Left kidney (tissue), 1 donor: ENCODE measurements at regions not wholly inside any gene's neighbourhood (a gene's known extent, or its start where the extent isn't known, plus 50 kb on each side); places are given as distances from the start of the nearest gene placed in this dataset.
"Not testable (repeated sequence)": the region's sequence is repeated elsewhere in the genome, so short reads cannot be mapped to it uniquely, and the experiment has no call there.

ENCODE experiments used
- DNase-seq: peaks from one replicate; pipeline ENCODE4 v3.0.0-alpha.2; 2013

DNA sequence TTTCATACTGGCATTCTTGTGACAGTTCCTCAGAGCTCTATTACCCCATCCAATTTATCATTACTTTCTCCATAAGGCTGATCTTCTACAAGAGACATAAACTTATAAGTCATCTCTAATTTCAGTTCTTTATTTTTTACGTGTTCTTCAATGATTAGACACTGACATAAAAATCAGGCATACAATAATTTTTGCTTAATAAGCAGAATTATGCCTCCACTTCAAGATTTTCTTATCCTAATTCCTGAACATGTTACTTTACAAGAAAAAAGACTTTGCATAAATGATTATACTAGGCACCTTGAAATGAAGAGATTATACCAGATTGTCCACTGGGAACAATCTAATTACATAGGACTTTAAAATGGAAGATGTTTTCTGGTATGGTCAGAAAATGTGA, 1304.5 kb upstream of the SLC39A10 start:
- DNase-seq, result no peak

DNA sequence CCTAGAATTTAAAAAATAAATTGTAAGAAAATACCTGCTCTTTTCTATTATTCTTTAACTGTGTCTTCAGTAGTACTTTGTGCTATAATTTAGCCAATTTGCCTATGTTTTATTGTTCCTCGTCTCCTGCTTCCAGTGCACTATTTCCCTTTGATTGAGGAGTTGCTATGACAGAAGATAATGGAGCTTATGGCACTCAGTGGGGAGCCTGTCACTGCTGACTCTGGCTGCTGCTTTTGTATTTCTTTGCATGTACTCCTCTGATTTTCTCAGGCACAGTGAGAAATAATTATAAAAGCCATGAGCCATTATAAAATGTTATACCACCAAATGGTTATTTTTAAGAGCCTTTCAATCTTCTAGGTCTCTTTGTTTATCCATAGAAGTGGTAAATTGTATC, 1310.8 kb upstream of the SLC39A10 start:
- no peak for DNase-seq

DNA sequence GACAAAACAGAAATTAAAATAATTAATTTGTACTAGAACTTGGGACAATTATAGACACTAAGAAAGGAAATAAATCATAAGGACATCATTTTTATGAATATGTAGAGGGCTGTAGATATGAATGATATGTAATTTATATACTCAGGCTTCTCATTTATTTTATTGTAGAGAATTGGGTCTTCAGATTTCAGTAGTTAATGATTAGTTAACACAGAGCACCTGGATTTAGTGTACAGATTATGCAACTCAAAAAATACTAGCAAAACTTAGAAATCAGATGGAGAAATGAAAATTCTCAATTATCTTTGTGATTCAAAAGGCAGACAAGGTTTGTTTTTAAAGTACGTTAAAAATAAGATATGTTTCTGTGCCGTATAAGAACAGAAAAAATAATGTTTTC, 1311.7 kb upstream of the SLC39A10 start:
- no peak for DNase-seq

DNA sequence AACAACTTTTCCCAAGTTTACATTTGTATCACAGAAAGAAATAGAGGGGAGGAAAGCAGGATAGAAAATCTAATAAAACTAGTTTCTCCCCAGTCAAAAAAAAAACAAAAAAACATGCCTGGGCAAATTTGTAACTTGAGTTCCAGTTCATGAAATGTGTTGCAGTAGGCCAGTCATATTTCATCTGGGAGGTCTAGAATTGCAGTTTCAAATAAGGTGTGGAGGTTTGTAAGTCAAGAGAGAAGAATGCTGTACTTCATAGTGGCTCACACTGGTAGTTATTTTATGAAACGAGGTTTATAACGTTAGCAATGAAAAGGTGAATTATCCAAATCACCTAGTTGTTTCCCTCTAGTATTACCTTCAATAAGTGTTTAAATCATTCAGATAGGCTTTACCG, 1313.9 kb upstream of the SLC39A10 start:
- no peak for DNase-seq

DNA sequence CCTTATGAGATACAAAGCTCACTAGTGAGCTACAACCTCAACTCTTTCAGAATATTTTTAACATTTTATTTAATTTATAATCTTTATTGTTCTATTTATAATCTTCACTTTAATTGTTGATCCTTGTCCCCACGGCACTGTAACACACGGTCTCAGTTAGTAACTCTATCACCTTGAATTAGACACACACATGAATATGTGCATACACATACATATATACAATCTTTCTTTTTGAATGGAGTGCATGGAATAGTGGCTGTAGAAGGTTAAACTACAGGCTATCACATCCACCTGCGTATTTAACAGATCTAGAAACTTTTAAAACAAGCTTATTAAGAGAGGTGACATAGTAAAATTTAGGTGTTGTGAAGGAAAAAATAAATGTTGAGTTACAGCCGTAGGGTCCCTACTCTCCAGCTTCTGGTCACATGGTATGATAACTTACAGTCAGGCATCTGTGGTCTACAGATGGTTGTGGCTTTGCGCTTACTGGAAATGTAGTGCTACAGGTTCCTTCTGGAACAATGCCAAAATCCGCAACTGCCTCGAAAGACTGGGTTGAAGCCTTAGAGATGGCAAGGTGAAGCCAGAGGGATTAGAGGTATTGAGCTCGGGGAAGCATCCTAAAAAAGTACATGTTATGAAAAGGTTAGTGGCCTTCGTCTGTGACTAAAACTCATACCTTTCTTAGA, 1324.1 kb upstream of the SLC39A10 start:
- DNase-seq, result no peak

DNA sequence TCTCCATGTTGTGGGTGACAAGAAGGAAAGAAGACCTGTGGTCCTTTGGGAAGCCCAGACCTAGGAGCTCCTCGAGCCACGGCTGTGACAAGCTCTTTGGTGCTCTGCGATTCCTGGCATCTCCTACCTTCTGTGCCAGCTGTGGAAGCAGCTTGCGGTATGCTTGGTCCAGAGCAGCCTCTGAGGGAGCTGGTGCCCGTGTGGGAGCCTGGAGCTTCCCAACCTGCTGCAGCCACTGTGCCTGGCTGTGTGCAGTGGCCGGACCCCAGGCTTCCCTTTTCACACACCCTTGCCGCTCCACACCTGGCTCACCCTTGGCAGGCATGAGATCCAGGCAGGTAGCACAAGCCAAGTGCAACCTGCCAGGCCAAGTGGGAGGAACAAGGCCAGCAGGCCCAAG, 1328.6 kb upstream of the SLC39A10 start:
- no peak for DNase-seq

DNA sequence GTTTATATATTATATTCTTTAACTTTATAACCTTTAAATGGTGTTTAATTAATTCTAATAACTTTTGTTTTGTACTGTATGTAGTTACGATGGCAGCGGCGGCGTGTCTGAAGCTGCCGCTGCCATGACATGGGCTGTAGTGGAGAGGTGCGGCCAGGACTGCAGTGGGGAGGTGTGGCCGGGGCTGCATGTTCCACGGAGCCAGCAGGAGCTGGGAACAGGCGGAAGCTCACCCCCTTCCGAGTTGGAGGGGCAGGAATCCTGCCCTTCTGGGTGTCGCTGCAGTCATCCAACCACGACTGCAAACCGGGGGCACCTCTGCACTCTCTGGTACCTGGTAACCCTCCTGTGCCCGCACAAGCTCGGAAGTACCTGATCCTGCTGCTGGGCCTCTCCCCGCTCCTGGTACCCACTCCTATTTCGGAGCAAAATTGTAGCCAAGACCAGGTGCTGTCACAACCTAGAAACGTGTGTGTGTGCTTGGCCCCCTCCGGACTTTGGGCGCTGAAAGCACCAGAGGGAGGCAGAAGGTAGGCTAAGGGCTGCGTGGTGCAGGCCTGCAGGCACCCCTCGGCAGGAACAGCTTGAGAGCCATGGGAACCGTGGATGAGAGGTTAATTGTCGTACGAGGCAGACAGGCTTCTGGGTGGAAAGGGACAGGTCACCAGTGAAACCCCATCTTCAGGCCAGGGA, 1329.7 kb upstream of the SLC39A10 start:
- DNase-seq, result no peak

DNA sequence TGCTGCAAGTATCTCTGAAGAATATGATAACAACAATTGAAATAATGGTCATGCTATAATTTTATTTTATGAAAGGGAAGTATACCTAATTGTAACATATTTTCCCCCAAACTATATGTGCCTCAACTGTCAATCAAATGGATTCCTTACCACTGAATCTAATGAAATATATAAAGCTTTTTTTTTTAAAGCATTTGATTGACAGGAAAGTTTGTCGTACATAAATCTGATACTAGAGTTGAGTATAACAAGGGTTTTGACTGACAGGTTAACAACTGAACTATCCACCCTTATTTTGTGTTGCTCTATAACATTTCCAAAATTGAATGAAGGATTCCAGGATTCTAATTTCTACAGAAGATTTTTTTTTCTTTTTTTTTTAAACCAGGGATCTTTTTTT, 1333.3 kb upstream of the SLC39A10 start:
- DNase-seq, result no peak

DNA sequence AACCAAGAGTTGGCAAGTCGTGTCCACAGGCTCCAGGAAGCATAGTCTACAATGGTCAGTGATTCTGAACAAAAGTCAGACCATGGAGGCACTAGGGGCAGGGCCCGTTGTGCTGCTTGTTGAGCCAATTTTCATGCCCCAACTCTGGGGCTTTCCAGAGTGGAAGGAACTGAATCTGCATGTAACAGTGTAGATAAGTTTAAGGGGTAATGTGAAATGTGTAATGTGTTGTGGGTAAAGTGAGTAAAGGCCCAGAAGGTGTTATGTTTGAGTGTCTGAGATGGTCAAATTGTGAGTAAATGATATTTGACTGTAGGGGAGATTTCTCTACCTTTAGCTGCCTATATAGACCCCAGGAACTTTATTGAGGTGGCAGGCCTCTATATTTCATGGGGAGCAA, 1336.5 kb upstream of the SLC39A10 start:
- no peak for DNase-seq

DNA sequence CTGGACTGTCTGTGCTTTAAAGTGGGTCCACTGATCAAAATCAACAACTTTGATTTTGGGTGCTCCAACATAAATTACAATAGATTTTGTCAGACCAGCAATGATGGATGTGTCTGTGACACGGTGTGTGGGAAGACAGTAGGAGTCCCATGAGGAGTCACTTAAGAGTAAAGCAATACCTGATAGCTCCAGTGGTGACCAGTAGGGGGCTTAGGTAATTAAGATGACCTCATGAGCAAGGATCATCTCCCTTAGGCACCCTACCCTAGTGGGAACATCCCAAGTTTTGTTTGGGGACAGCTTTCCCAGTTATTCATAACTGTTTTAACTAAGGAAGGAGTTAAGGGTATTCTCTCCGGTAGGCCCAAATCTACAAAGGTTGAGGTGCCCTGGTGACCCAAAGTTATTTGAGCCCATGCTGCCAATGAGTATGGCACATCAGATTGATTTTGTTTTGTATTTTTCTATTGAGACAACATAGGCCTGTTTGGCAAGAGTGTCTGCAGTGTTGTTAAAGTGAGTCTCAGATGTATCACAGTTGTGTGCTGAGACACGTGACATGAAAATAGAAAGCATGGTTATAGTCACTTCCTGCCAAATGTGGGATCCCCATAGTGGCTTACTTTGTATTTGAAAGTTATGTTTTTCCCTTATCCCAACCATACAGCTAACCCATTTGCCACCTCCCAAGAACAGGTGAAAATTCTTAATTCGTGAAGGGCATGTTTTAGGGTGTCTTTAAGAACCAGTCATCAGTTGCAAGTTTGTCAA, 1337.6 kb upstream of the SLC39A10 start:
- DNase-seq, result no peak

DNA sequence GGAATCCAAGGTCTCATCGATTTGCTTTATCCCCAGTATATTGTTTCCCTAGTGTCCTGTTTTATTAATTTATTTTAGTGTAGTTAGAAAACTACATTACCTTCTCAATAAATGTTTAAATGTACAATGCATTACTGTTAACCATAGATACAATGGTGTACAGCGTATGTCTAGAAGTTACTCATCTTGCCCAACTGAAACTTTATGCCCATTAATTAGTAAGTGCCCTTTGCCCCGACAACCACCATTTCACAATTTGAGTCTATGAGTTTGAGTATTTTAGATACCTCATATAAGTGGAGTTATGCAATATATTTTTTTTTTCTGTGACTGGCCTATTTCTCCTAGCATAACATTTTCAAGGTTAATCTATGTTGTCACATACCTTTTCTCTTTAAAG, 1343.0 kb upstream of the SLC39A10 start:
- no peak for DNase-seq

DNA sequence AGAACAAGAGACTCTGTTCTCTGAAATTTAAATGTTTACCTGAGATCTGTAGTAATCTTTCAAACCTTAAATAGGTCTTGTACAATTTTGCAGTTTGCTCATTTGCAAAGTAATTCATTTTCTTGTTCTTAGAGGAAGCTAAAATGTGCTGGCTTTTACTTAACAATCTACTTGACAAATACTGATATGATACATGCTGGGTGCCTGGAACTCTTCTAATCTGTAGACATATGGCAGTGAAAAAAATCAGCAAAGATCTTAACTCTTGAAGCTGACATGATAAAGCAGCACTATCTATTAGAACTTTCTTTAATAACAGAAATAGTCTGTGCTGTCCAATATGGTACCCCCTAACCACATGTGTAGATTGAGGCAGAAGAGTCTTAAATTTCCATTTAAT, 1352.8 kb upstream of the SLC39A10 start:
- DNase-seq, result no peak

DNA sequence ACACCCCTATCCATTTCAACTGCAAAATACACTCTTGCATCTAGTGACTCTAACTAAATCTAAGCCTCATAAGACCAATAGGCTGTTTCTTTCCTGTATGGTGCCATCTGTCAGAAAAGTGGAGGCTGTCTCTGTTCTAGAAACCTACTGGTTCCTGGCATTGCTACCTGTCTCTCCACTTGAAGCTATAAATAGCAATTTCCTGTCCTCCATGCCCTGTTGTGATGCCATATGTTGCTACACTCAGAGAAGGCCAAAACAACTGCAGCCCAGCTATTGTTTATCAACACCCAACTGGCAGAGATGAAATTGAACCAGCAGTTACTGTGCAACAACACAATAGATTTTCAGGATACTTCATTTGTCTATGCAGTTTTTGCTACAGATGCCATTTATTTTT, 1355.1 kb upstream of the SLC39A10 start:
- DNase-seq, result no peak

DNA sequence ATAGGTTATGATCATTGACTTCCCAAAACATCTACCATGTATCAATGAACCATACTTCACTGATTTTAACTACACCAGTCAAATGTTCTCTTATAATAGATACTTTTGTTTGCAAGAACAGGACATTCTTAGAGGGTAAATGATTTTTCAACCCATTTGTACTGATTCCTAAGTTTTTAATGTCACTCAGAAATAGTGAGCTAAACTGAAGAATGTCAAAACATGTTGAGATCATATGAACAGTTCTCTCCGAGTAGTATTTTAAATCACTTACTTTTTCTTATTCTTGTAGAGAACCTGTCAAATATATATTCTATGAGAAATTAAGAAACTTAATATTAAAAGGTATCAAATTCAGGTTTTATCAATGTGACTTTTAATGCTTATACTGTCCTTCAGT, 1362.9 kb upstream of the SLC39A10 start:
- no peak for DNase-seq

DNA sequence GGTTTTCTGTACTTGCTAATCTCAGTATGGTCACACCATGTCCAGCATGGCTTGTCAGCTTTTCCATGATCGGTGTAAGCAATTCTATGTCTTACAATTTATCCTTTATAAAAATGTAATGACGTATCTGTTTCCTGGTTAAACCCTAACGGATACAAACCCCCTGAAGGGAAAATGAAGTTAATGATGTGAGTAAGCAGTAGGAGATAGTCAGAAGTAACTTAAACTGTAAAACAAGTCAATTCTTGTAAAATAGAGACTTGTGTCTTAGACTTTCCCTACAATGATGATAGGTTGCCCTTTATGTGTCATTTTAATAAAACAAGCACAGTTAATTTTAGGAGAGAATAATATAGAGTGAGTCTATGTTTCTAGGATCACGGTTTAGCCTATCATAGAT, 1365.9 kb upstream of the SLC39A10 start:
- DNase-seq, result no peak

DNA sequence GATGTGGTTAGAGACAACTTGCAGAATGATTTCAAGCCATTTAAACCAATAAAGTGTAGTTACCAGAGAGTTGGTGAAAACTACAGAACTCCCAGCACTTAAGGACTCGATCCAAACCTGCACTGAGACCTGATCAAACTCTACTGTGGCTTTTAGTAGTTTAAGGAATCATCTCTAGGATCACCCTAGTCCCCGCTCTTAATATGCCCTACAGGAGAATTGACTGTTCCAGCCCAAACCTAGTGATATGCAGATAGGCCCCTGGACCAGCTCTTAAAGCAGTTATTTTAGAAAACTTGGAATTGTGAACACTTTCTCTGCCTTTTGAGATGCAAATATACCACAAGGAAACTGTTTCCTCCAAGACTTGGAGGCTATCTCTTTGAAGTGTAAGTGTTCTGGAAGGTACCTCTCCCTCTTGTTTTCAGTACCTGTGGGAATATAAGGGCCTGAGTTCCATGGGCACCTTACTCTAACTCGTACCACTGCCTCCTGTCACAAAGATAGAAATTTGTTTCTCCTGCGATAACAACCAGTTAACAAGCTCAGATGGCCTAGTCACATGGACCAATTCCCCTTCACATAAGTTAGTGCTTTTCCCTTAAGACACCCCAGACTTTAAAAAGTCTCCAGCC, 1367.2 kb upstream of the SLC39A10 start:
- DNase-seq, result no peak

DNA sequence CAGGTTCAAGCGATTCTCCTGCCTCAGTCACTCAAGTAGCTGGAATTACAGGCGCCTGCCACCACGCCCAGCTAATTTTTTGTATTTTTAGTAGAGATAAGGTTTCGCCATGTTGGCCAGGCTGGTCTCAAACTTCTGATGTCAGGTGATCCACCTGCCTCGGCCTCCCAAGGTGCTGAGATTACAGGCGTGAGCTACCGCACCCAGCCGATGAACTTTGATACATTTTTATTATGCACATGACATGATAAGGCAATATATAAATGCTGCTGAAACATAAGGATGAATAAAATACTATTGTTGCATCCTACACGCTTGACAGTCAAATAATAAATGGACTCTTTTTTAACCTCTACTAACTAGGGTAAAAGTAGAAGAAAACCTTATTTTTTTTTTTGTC, 1380.4 kb upstream of the SLC39A10 start:
- not testable (repeated sequence) for DNase-seq

DNA sequence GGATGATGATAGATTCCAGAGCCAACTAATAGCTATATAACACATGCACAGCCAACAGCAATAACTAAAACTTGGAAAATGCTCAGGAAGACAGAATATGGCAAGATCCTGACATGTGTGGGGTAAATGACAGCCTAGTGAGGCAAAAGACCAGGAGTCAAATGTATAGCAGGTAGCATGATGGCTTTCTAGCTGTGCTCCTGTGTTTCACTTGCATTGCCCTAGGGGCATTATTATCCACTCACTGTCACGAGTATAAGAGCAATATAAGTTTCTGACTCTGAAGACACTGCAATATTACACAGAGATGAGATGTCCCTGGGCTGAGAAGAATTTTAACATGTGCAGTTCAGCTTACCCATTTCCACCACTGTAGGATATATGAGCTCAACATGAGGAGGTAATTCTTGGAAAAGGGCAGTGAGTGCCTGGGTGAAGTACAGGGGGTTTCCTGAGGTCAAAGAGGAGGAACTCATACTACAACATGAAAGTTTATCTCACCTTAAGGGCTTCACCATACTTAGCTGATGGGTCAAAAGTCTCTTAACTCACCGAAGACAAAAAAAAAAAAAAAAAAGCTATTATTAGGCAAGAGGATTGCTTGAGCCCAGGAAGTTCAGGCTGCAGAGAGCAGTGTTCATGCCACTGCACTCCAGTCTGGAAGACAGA, 1385.6 kb upstream of the SLC39A10 start:
- no peak for DNase-seq

DNA sequence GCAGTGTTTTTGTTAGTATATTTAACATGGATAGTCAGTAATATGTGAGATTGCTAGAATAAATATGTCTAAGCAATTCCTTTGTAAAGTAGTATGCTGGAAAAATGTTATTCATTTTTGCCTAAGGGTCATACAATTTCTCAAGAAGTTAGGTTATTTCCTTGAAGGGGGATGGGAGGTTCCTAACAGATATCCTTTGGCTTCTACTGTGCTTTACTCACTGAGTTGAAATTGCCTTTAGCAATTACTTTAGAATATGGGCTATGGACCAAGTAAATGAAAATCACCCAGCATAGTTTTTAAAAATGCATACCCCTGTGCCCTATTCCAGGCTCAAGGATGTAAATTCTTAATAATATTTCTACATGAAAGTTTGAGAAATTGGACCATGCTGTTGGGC, 1386.4 kb upstream of the SLC39A10 start:
- no peak for DNase-seq

DNA sequence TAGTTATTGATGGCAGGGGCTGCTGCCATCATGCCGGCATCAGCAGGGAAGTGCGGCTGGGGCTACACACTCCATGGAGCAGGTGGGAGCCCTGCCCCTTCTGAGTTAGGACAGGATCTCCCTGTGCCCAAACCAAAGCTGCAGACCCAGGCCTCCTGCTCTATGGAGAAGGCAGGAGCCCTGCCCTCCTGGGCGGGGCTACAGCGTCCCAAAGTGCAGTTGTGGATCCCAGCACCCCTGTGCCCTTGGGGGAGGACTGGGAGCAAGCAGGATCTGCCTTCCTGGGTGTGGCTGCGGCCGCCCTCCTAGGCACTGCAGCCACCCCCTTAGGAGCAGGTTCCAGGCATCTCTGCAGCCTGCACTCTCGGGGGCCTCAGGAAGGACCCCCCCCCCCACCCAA, 1392.4 kb upstream of the SLC39A10 start:
- no peak for DNase-seq

DNA sequence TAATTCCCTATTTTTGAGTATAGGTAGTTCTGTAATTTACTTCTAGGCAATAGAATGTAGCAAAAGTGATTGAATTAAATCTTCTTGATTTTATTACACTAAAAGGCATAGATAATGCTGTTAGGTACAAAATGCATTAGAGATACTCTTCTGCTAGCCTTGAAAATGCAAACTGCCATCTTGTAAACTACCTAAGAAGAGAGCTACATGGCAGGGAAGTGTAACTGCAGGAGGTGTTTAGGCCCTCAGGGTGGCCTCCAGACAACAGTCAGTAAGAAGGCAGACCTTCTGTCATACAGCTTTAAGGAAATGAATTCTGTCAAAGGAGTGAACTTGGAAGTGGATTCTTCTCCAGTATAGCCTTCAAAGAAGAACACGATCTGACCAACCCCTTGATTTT, 1396.8 kb upstream of the SLC39A10 start:
- no peak for DNase-seq

DNA sequence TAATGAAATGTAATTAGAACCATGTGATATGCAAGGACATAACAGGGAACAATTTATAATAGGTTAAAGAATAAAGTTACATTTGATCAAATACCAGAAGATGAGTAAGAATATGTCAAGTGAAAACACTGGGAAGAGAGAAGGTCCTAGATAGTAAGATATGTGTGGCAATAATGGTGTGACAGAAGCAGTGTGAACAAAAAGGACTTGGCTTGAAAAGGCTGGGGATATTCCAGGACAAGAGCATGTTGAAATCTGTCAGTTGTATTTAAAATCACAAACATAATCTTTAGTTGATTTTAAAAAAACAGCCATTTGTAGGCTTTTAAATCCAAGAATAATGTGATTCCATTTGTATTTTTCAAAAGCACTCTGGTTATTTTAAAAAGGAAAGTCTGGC, 1399.9 kb upstream of the SLC39A10 start:
- DNase-seq, result no peak
